ENCODE measurements at regions not wholly inside any gene's neighbourhood (a gene's known extent, or its start where the extent isn't known, plus 50 kb on each side); places are given as distances from the start of the nearest gene placed in this dataset.

- no peak for DNase-seq
- no peak for TF ChIP-seq CTCF (IDR thresholded peaks at IDR 0.05; ENCODE audit: partially characterized antibody, unreplicated experiment)
- Mint-ChIP-seq H3K4me1 (ENCODE audit: low read depth, unreplicated experiment) (no peaks in the 10 kb centered on the region), H3K4me3 (ENCODE audit: unreplicated experiment) (no peak overlapping the region), H3K9me3 (ENCODE audit: unreplicated experiment) (no peaks in the 10 kb centered on the region), H3K27ac (ENCODE audit: unreplicated experiment) (no peak overlapping the region), H3K27me3 (ENCODE audit: unreplicated experiment) (no peaks in the 10 kb centered on the region), H3K36me3 (ENCODE audit: unreplicated experiment) (peaks cover 5% of the 10 kb centered on the region)
These were observed 201.2 kb upstream of the MPDZ start for GRCh38 chr9:13480693-13481092.

- Mint-ChIP-seq H3K36me3 (ENCODE audit: unreplicated experiment) (peaks cover 21% of the 10 kb centered on the region), H3K27me3 (ENCODE audit: unreplicated experiment) (no peaks in the 10 kb centered on the region), H3K9me3 (ENCODE audit: unreplicated experiment) (peaks cover 2% of the 10 kb centered on the region), H3K4me1 (ENCODE audit: low read depth, unreplicated experiment) (no peaks in the 10 kb centered on the region), H3K4me3 (ENCODE audit: unreplicated experiment) (no peak overlapping the region), H3K27ac (ENCODE audit: unreplicated experiment) (no peak overlapping the region)
- no peak for DNase-seq
- TF ChIP-seq CTCF (IDR thresholded peaks at IDR 0.05; ENCODE audit: partially characterized antibody, unreplicated experiment) = no peak
These were observed 199.6 kb upstream of the MPDZ start for GRCh38 chr9:13479096-13479495.

GRCh38 chr9:13478639-13479038, 199.1 kb upstream of the MPDZ start:
- no peak for TF ChIP-seq CTCF (IDR thresholded peaks at IDR 0.05; ENCODE audit: partially characterized antibody, unreplicated experiment)
- Mint-ChIP-seq H3K27me3 (ENCODE audit: unreplicated experiment) (no peaks in the 10 kb centered on the region), H3K4me1 (ENCODE audit: low read depth, unreplicated experiment) (no peaks in the 10 kb centered on the region), H3K27ac (ENCODE audit: unreplicated experiment) (no peak overlapping the region), H3K36me3 (ENCODE audit: unreplicated experiment) (peaks cover 26% of the 10 kb centered on the region), H3K4me3 (ENCODE audit: unreplicated experiment) (no peak overlapping the region), H3K9me3 (ENCODE audit: unreplicated experiment) (peaks cover 2% of the 10 kb centered on the region)
- no peak for DNase-seq

- Mint-ChIP-seq H3K4me3 (ENCODE audit: unreplicated experiment) (no peak overlapping the region), H3K27me3 (ENCODE audit: unreplicated experiment) (no peaks in the 10 kb centered on the region), H3K9me3 (ENCODE audit: unreplicated experiment) (peaks cover 2% of the 10 kb centered on the region), H3K27ac (ENCODE audit: unreplicated experiment) (no peak overlapping the region), H3K4me1 (ENCODE audit: low read depth, unreplicated experiment) (no peaks in the 10 kb centered on the region), H3K36me3 (ENCODE audit: unreplicated experiment) (peaks cover 26% of the 10 kb centered on the region)
- no peak for TF ChIP-seq CTCF (IDR thresholded peaks at IDR 0.05; ENCODE audit: partially characterized antibody, unreplicated experiment)
- no peak for DNase-seq
These were observed 198.7 kb upstream of the MPDZ start for GRCh38 chr9:13478160-13478559.

- TF ChIP-seq CTCF (IDR thresholded peaks at IDR 0.05; ENCODE audit: partially characterized antibody, unreplicated experiment) = no peak
- Mint-ChIP-seq H3K27ac (ENCODE audit: unreplicated experiment) (no peak overlapping the region), H3K27me3 (ENCODE audit: unreplicated experiment) (no peaks in the 10 kb centered on the region), H3K4me3 (ENCODE audit: unreplicated experiment) (no peak overlapping the region), H3K4me1 (ENCODE audit: low read depth, unreplicated experiment) (no peaks in the 10 kb centered on the region), H3K9me3 (ENCODE audit: unreplicated experiment) (peaks cover 2% of the 10 kb centered on the region), H3K36me3 (ENCODE audit: unreplicated experiment) (peaks cover 22% of the 10 kb centered on the region)
- DNase-seq = no peak
These were observed 191.3 kb upstream of the MPDZ start for GRCh38 chr9:13470836-13471235.
